ENCODE measurements at regions not wholly inside any gene's neighbourhood (a gene's known extent, or its start where the extent isn't known, plus 50 kb on each side); places are given as distances from the start of the nearest gene placed in this dataset.

- no peak for DNase-seq (ENCODE audit: low read depth in 2 of 2)
Observed at GRCh38 chr13:39159846-39160370, 121.7 kb downstream of the NHLRC3 start.

- DNase-seq (ENCODE audit: low read depth in 2 of 2) = no peak
Observed at GRCh38 chr13:39167018-39167417, 128.8 kb downstream of the NHLRC3 start.

DNA sequence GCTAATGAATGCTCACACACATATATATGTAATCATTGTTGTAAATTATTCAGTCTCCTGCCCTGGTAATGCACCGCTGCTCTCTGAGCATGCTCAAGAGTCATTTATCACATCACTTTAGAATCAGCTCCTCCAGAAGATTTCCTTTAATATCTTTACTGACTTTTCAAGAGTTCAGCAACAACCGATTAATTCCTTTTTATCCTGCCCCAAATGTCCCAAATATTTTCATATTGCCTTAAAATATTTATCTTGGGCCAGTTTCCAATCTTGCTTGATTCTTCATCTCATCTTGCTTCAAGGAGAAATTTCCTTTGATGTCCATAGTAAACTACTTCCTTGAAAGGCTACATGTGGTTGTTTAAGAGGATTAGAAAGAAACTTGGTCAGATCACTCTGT is 132.5 kb downstream of the NHLRC3 start:
- no peak for DNase-seq (ENCODE audit: low read depth in 2 of 2)

DNA sequence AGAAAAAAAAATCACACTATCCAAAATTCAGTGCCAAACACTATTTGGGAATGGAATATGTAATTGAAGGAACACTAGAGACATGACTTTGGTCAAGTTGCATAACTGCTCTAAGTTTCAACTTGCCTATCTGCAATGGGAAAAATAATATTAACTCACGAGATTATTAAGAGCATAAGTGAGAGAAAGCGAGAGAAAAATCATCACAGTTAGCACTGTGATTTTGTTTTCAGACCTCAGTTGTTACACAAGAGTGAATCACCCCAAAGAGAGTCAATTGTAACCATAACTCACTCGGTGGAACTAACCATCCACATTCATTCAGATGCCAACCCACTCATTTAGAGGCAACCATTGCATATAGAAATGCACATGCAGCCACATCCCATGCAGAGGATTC is 147.1 kb downstream of the NHLRC3 start:
- DNase-seq (ENCODE audit: low read depth in 2 of 2) = no peak

- DNase-seq (ENCODE audit: low read depth in 2 of 2) = no peak
Observed at GRCh38 chr13:39186205-39186875, 148.1 kb downstream of the NHLRC3 start.

- no peak for DNase-seq (ENCODE audit: low read depth in 2 of 2)
Observed at GRCh38 chr13:39189778-39190177, 151.5 kb downstream of the NHLRC3 start.

DNA sequence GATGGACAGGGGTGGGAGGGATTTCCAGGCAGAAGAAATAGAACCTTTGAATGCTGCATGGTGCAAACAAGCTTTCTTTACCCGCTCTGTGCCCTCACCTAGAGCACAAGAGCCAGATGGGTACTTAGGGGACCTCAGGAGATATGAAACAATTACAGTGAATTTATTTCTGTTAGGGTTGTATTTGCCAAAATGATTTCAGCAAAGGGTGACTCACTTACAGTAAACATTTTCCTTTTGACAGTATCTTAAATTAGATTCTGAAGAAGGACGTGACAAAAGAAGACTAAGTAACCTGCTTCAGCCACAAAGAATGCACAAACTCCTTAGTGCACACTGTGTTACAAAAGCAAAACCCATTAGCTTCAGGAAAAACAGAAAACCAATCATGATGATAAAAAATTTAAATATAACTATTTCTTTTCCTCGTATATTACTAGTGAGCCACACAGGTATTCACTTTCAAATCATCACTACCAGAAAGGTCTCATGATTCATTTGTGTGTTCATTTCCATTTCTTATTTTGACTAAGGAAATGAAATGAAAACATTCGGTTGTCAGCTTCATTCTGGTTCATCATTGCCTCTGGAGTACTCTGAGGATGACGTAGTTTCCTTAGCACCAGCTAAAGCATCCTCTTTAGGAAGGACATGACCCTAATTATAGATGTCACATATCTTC is 158.8 kb downstream of the NHLRC3 start:
- no peak for DNase-seq (ENCODE audit: low read depth in 2 of 2)

GRCh38 chr13:39197647-39198007 is 159.4 kb downstream of the NHLRC3 start:
- DNase-seq (ENCODE audit: low read depth in 2 of 2) = no peak

DNA sequence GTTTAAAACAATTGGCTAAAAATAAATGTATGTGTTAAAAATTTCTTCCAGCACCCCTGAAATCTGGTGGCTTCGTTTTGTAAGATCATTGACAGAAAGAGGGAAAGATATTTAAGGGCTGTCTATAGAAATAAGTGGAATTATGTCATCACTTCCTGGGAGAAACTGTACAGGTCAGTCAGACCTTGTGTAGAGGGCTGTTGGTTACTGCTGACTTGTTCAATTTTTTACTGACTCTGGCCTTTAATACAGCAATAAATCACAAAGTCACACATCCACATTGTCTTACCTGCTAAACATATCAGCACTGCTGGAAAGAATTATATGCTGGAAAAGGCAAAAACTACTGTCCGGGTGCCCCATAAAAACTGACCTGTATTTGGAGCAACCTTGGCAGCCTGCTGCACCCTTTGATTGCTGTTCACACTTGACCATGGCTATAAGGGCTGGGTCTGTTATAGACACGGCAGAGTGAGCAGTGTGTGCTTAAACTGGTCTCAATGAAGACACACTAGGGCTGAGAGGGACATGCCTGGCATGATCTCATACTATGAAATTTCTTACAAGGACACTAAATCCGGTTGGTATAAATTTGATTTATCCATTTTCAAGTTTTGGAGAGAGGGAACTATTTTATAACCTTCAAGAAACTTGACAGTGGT is 162.1 kb downstream of the NHLRC3 start:
- no peak for DNase-seq (ENCODE audit: low read depth in 2 of 2)

GRCh38 chr13:39201180-39201579 is 162.9 kb downstream of the NHLRC3 start:
- DNase-seq (ENCODE audit: low read depth in 2 of 2) = no peak

DNA sequence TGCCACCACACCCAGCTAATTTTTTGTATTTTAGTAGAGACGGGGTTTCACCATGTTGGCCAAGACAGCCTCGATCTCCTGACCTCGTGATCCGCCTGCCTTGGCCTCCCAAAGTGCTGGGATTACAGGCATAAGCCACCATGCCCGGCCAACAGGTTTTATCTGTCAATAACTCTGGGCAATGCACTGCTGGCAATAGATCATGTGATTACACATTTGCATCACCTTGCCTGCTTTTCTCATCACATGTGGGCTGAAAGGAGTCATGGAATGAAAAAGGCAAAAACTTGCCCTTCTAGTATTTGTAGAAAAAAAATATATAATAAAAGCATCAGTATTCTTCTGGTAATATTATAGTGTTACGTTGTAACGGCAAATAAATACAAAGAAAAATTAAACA is 164.5 kb downstream of the NHLRC3 start:
- DNase-seq (ENCODE audit: low read depth in 2 of 2) = no peak

- no peak for DNase-seq (ENCODE audit: low read depth in 2 of 2)
Observed at GRCh38 chr13:39208636-39209035, 170.4 kb downstream of the NHLRC3 start.

DNA sequence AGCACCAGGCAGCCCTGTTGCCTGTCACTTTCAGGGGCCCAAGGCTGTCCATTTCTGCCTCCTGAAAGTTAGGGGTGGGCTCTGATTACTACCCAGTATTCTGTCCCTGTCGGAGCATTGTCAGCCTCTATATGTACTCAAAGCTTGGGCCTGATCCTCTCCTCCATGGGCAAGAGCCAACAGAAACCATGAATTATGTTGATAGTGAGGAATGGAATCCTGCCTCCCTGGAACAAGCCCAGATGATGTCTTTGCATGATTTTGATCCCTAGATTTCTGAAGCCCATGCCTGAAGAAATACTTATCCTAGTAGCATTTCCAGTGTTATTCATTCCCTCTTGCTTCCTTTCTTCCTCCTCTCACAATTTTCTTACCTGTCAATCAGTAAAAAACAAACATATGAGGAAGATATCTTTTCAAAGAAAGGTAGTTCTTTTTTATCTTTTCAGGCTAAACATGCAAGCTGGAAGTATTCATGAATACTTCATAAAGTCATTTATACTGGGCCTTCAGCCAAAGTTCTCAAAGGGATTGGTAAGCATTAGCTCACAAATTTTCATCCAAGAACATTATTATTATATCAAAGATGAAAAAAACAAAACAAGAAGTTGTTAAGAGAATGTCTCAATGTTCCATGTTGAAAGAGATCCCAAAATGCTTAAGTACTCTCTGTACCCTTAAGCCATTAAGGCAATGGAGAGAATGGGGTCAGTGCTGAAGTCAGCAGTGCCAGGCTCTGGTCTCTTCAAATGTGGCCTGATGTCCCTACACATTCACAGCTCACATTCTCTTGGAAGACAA is 171.7 kb downstream of the NHLRC3 start:
- no peak for DNase-seq (ENCODE audit: low read depth in 2 of 2)

DNA sequence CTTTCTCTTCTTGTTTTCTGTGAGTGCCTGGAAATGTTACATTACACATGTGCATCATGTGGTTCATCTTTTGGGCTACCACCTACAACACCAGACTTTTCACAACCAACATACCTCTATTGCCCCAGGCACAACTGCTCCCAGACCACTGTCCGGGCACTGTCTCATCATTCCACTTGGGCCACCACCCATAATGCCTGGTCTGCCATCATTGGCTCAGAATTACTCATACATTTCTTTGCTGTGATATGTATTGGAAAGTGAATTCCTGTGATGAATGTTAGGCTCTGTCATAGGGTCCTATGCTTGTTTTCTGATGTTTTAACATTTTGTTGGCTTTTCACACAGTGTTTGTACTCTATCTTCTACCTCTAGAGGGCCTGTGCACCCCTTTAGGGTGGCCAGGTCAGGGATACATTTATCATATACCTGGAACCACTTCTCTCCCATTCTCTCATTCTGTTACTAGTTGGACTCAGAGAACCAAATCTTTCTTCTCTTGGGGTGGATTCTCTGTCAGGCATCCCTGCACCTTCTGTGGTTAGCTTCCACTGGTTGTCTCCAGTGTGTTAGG is 172.8 kb downstream of the NHLRC3 start:
- DNase-seq (ENCODE audit: low read depth in 2 of 2) = no peak

DNA sequence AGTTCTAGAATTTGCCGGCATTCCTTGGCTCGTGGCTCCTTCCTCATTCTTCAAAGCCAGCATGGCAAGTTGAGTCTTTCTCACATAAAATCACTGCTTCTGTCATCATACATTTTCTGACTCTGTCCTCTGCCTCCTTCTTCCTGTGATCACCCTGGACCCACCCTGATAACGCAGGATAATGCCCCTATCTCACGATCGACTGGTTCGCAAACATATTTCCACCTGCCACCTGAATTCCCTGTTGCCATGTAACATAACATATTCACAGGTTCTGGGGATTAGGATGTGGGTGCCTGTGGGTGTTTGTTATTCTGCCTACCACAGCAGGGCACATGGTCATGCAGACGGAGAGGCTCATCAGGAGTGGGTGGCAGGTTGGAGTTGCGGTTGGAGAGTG is 177.7 kb downstream of the NHLRC3 start:
- no peak for DNase-seq (ENCODE audit: low read depth in 2 of 2)

DNA sequence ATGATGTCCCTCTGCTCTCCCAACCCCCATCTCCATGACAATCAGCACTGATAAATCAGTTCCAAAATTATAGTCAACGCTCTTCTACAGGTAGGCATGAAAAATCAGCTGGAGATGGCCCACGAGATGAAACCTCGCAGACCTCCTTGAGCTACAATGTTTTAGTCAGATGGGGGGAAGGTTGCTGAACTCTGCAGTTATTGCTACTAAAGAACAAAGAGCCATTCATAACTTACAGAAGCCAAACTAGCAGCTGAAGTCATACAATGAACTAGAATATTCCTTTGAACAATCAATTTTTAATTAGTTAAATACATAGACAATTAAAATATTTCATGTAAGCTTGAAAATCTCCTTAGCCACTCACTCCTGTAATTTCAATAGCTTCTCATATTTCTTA is 179.2 kb downstream of the NHLRC3 start:
- DNase-seq (ENCODE audit: low read depth in 2 of 2) = no peak

GRCh38 chr13:39224671-39225240 is 186.5 kb downstream of the NHLRC3 start:
- DNase-seq (ENCODE audit: low read depth in 2 of 2) = no peak

GRCh38 chr13:39225860-39226259 is 187.6 kb downstream of the NHLRC3 start:
- no peak for DNase-seq (ENCODE audit: low read depth in 2 of 2)

DNA sequence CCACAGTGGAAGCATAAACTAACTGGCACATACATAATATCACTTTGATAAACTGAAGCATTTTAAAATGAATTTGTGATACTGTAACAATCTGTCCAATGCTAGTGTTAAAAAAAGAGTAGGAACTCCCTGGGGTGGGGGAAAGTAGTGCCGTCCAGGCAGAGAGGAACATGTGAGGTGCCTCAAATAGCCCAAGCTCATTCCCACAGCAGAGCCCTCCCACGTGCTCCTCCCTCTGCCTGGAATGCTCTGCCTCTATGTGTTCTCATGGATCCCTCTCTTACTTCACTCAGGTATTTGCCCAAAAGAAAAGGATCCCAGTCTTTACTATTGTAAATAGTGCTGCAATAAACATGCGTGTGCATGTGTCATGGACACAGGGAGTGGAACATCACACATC is 188.1 kb downstream of the NHLRC3 start:
- DNase-seq (ENCODE audit: low read depth in 2 of 2) = no peak

GRCh38 chr13:39232401-39232980 is 194.2 kb downstream of the NHLRC3 start:
- no peak for DNase-seq (ENCODE audit: low read depth in 2 of 2)

DNA sequence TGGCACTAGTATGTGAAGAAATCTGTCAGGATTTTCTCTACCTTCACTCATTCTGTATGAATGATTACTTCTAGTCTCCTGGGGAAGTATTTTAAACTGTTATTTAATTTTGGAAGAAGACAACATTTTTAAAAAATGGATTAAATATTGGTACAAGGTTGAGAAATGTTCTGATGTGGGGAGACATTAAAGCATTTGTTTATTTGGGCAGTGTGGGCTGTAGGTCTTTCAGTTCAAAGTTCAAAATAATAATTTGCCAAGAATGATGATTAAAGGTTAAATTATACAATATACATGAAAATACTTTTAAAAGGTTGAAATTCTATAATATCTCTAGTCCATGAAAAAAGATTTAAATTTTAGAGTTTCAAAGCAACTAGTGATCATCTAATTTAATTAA is 194.7 kb downstream of the NHLRC3 start:
- DNase-seq (ENCODE audit: low read depth in 2 of 2) = no peak
